Psoas muscle (tissue), 7 donors: ENCODE measurements at regions not wholly inside any gene's neighbourhood (a gene's known extent, or its start where the extent isn't known, plus 50 kb on each side); places are given as distances from the start of the nearest gene placed in this dataset.

Source experiments
- ATAC-seq, 4 donors: fragments of 200-7000 bp; cut with Tn5 transposase; one replicate each; pipeline ENCODE4 v1.9.1; 2020; ENCODE audit warnings: moderate library complexity in 3 of 4, mild to moderate bottlenecking in 2 of 4
- DNase-seq, 2 donors: peaks; one replicate each; pipeline ENCODE4 v3.0.0-alpha.2; 2020
- H3K27ac ChIP-seq: fragments of 200-600 bp; one replicate; pipeline ENCODE4 v1.8.0; 2022
- H3K27me3 ChIP-seq, 3 donors: fragments of 200-600 bp in 1 of 3; one replicate each; pipeline versions ENCODE4 v1.6.1 to v1.8.0; 2013 to 2022; ENCODE audit warnings: low read length in 2 of 3, mild to moderate bottlenecking in 2 of 3, moderate library complexity in 1 of 3; ENCODE audit not compliant: insufficient read depth in 3 of 3
- H3K36me3 ChIP-seq, 2 donors: fragments of 200-600 bp in 1 of 2; one replicate each; pipeline versions ENCODE4 v1.6.1 to v1.8.0; 2013 to 2022; ENCODE audit warnings: low read depth in 1 of 2, mild to moderate bottlenecking in 1 of 2, moderate library complexity in 1 of 2; ENCODE audit not compliant: insufficient read depth in 1 of 2
- H3K4me1 ChIP-seq: fragments of 200-600 bp; one replicate; pipeline ENCODE4 v1.8.0; 2022
- H3K4me3 ChIP-seq: fragments of 200-600 bp; one replicate; pipeline ENCODE4 v1.8.0; 2022; ENCODE audit warnings: mild to moderate bottlenecking
- H3K9me3 ChIP-seq: fragments of 200-600 bp; one replicate; pipeline ENCODE4 v1.8.0; 2022
- CTCF ChIP-seq: fragments of 200-600 bp; IDR thresholded peaks from one replicate; pipeline ENCODE4 v1.8.0; 2022; ENCODE audit warnings: antibody characterized with exemption
- WGBS, 3 donors: extraction: QIAGEN DNeasy Blood & Tissue Kit; methylation state at CpG; one replicate each; pipeline versions ENCODE4 v1.1.6 to v1.1.7; 2013; 5-methylcytosine and 5-hydroxymethylcytosine counted together
- intact Hi-C, 2 donors: fragments of 100-400 bp; cut with DNase I; formaldehyde crosslinking; loops; one replicate each; pipeline versions ENCODE4 v1.11.0 to v1.14.2; 2022
- donor health status: healthy with polysubstance abuse.
- donor health status: DM: no; HTN: no; CAD: no; lungs with moderate emphysema.
- donor health status: Bipolar disorder and iron deficiency.
- donor health status: healthy.
- donor health status: DM: yes; HTN: yes; CAD: no.
- donor health status: DM: no; HTN: no; CAD: no.
- donor health status: DM: yes; HTN: yes; CAD: no.

GRCh38 chr11:92638678-92639077 lies 330.8 kb upstream of the MTNR1B start:
- Histone ChIP-seq H3K36me3 (no peaks in the 10 kb centered on the region), H3K4me3 (no peak overlapping the region), H3K4me1 (no peaks in the 10 kb centered on the region), H3K9me3 (no peaks in the 10 kb centered on the region), H3K27ac (no peak overlapping the region), H3K27me3 (no peaks in the 10 kb centered on the region)
- intact Hi-C loops = no loop called here
- ATAC-seq (no peak), DNase-seq (no peak)
- TF ChIP-seq CTCF = no peak
- WGBS, 3 donors = 86 to 93% (median 89%) methylated on average over 3 of the region's 3 CpGs

GRCh38 chr11:92642177-92642931 lies 327.1 kb upstream of the MTNR1B start:
- no peak overlapping the region for H3K4me3 ChIP-seq
- no peak for TF ChIP-seq CTCF
- no peaks in the 10 kb centered on the region for H3K9me3 ChIP-seq
- no peaks in the 10 kb centered on the region for H3K36me3 ChIP-seq
- ATAC-seq (no peak), DNase-seq (no peak)
- no peaks in the 10 kb centered on the region for H3K4me1 ChIP-seq
- H3K27me3 ChIP-seq = peaks cover 0 to 2% (median 0%) of the 10 kb centered on the region in 3 donors
- intact Hi-C loops = no loop called here
- H3K27ac ChIP-seq = no peak overlapping the region

- no peak for DNase-seq
- intact Hi-C loops = no loop called here
- no peak for ATAC-seq
- Histone ChIP-seq H3K9me3 (no peaks in the 10 kb centered on the region), H3K27ac (no peak overlapping the region), H3K36me3 (no peaks in the 10 kb centered on the region), H3K4me3 (no peak overlapping the region), H3K4me1 (no peaks in the 10 kb centered on the region), H3K27me3 (peaks cover 0 to 2% (median 0%) of the 10 kb centered on the region in 3 donors)
- 78 to 90% (median 85%) methylated on average over 2 of the region's 2 CpGs for WGBS, 3 donors
- no peak for TF ChIP-seq CTCF
Measured at GRCh38 chr11:92643827-92644226, 325.6 kb upstream of the MTNR1B start.

GRCh38 chr11:92644595-92645445 lies 324.6 kb upstream of the MTNR1B start:
- H3K27ac ChIP-seq = no peak overlapping the region
- WGBS, 3 donors = 91 to 92% (median 92%) methylated on average over 10 of the region's 10 CpGs
- intact Hi-C loops = no loop called here
- TF ChIP-seq CTCF = no peak
- H3K36me3 ChIP-seq = no peaks in the 10 kb centered on the region
- DNase-seq (no peak), ATAC-seq (no peak)
- no peak overlapping the region for H3K4me3 ChIP-seq
- peaks cover 0 to 2% (median 0%) of the 10 kb centered on the region in 3 donors for H3K27me3 ChIP-seq
- no peaks in the 10 kb centered on the region for H3K4me1 ChIP-seq
- H3K9me3 ChIP-seq = no peaks in the 10 kb centered on the region
